Right lobe of liver (tissue), 6 donors: ENCODE measurements at regions not wholly inside any gene's neighbourhood (a gene's known extent, or its start where the extent isn't known, plus 50 kb on each side); places are given as distances from the start of the nearest gene placed in this dataset.

Experiments used
- ATAC-seq, 4 donors: fragments of 200-7000 bp; cut with Tn5 transposase; one replicate each; pipeline ENCODE4 v1.9.1; 2020; ENCODE audit warnings: mild to moderate bottlenecking in 4 of 4, moderate library complexity in 4 of 4
- DNase-seq, 3 donors: peaks; one replicate each; pipeline ENCODE4 v3.0.0-alpha.2; 2020
- H3K27ac ChIP-seq, 3 donors: fragments of 200-600 bp; one replicate each; pipeline ENCODE4 v1.8.0; 2022
- H3K27me3 ChIP-seq, 2 donors: fragments of 200-600 bp; one replicate each; pipeline ENCODE4 v1.8.0; 2022
- H3K36me3 ChIP-seq, 4 donors: fragments of 200-600 bp; sonication (generic) in 1 of 4; one replicate each; pipeline versions ENCODE4 v1.5.1 to v1.8.0; 2017 to 2022; ENCODE audit warnings: control low read depth in 1 of 4
- H3K4me1 ChIP-seq, 4 donors: fragments of 200-600 bp; sonication (generic) in 1 of 4; one replicate each; pipeline versions ENCODE4 v1.5.1 to v1.8.0; 2017 to 2022; ENCODE audit warnings: control low read depth in 1 of 4
- H3K4me3 ChIP-seq, 3 donors: fragments of 200-600 bp; one replicate each; pipeline ENCODE4 v1.8.0; 2022
- H3K9me3 ChIP-seq, 4 donors: fragments of 200-600 bp; sonication (generic) in 1 of 4; one replicate each; pipeline versions ENCODE4 v1.5.1 to v1.8.0; 2017 to 2022; ENCODE audit warnings: control low read depth in 1 of 4
- CTCF ChIP-seq, 4 donors: fragments of 200-600 bp in 3 of 4; fragments of 450-650 bp in 1 of 4; IDR thresholded peaks; one replicate each; pipeline versions ENCODE4 v1.5.1 to v1.8.0; 2016 to 2022; ENCODE audit warnings: antibody characterized with exemption in 4 of 4, mild to moderate bottlenecking in 2 of 4
- POLR2A ChIP-seq: fragments of 450-650 bp; IDR thresholded peaks from one replicate; pipeline ENCODE4 v1.6.1; 2017; ENCODE audit warnings: antibody characterized with exemption, mild to moderate bottlenecking
- WGBS: methylation state at CpG from one replicate; pipeline ENCODE4 v1.1.6; 2018; ENCODE audit warnings: low coverage, low lambda C conversion rate; ENCODE audit not compliant: insufficient coverage; ENCODE audit errors: missing lambda C conversion rate; 5-methylcytosine and 5-hydroxymethylcytosine counted together
- intact Hi-C, 2 donors: fragments of 100-400 bp; cut with DNase I; formaldehyde crosslinking; loops; one replicate each; pipeline versions ENCODE4 v1.11.2 to v1.14.1; 2022
- donor health status: DM: no; HTN: yes; CAD: no.
- donor health status: DM: no; HTN: no; CAD: no.
- donor health status: DM: no; HTN: no; CAD: no.
- donor health status: DM: no; HTN: yes; CAD: no.
- donor health status: DM: no; HTN: yes; CAD: no.

DNA sequence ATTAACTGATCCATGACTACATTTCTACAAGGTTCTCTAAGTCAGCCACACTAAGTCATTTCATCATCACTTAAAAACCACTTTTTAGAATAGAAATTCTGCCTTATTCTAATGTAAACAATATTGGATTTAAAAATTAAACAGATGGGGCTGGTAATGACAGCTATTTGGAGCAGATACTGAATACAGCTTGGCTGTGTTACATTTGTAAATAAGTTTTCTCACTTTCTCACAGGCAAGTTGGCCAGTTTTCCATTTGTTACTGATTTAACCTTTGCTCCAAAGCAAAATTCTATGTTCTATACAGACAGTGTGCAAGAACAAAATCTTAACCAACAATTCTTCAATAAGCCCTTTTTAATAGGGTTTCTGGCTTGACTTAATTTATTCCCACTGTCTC, 370.7 kb downstream of the GRIA2 start:
- Histone ChIP-seq H3K36me3 (no peaks in the 10 kb centered on the region), H3K4me1 (no peaks in the 10 kb centered on the region), H3K9me3 (no peaks in the 10 kb centered on the region), H3K27ac (no peak overlapping the region), H3K27me3 (no peaks in the 10 kb centered on the region), H3K4me3 (no peak overlapping the region)
- no peak for TF ChIP-seq CTCF (IDR thresholded peaks at IDR 0.05)
- TF ChIP-seq POLR2A, result no peak
- intact Hi-C loops, result no loop called here
- ATAC-seq, result peak in 2 of 4 donors; percentile 32 to 61
- no peak for DNase-seq

DNA sequence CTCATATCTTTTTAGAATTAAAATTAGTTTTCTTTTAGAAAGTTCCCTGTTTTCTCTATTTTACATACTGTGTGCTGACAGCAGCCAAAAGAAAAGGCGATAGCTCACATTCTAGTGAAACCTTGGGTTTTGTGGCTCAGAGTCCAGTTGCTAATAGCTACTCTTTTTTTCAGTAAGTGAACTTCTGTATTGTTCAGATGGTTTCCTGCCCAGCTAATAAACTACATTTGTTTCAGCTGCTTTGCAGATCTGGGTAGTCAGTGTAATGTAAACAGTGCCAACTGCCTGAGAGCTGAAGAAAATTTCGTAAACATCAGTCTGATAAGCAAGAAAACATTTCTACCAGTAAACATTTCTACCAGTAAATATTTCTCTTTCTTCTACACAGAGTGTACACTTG, 370.2 kb downstream of the GRIA2 start:
- no peak overlapping the region for H3K4me3 ChIP-seq
- H3K9me3 ChIP-seq, result no peaks in the 10 kb centered on the region
- H3K27me3 ChIP-seq, result no peaks in the 10 kb centered on the region
- DNase-seq (no peak), ATAC-seq (no peak)
- H3K36me3 ChIP-seq, result no peaks in the 10 kb centered on the region
- intact Hi-C loops, result no loop called here
- 50% methylated on average over 2 of the region's 2 CpGs for WGBS
- no peaks in the 10 kb centered on the region for H3K4me1 ChIP-seq
- H3K27ac ChIP-seq, result no peak overlapping the region
- TF ChIP-seq POLR2A, result no peak
- no peak for TF ChIP-seq CTCF (IDR thresholded peaks at IDR 0.05)

GRCh38 chr4:157587681-157588423, 367.3 kb downstream of the GRIA2 start:
- TF ChIP-seq POLR2A (no peak), CTCF (IDR thresholded peaks at IDR 0.05) (no peak)
- intact Hi-C loops, result no loop called here
- H3K4me1 ChIP-seq, result no peaks in the 10 kb centered on the region
- DNase-seq (no peak), ATAC-seq (no peak)
- H3K36me3 ChIP-seq, result no peaks in the 10 kb centered on the region
- H3K9me3 ChIP-seq, result no peaks in the 10 kb centered on the region
- H3K4me3 ChIP-seq, result no peak overlapping the region
- H3K27ac ChIP-seq, result no peak overlapping the region
- 72% methylated on average over 5 of the region's 5 CpGs for WGBS
- H3K27me3 ChIP-seq, result no peaks in the 10 kb centered on the region

GRCh38 chr4:157582141-157582540, 361.6 kb downstream of the GRIA2 start:
- TF ChIP-seq POLR2A, result no peak
- no peak for TF ChIP-seq CTCF (IDR thresholded peaks at IDR 0.05)
- H3K9me3 ChIP-seq, result no peaks in the 10 kb centered on the region
- H3K36me3 ChIP-seq, result no peaks in the 10 kb centered on the region
- no peak overlapping the region for H3K27ac ChIP-seq
- DNase-seq, result no peak
- no peaks in the 10 kb centered on the region for H3K27me3 ChIP-seq
- H3K4me1 ChIP-seq, result no peaks in the 10 kb centered on the region
- 83% methylated on average over 2 of the region's 2 CpGs for WGBS
- no peak overlapping the region for H3K4me3 ChIP-seq
- intact Hi-C loops, result no loop called here
- no peak for ATAC-seq
